K562 (cell line): ENCODE measurements at regions not wholly inside any gene's neighbourhood (a gene's known extent, or its start where the extent isn't known, plus 50 kb on each side); places are given as distances from the start of the nearest gene placed in this dataset.
A peak's percentile ranks its signal among the peaks of the same experiment; 100 is the strongest.

Experiments
- ATAC-seq: fragments of 200-7000 bp; cut with Tn5 transposase; 3 replicates; pipeline ENCODE4 v1.9.1; 2020; ENCODE audit warnings: moderate library complexity
- BruUV-seq: library from RNA; stranded (reverse); fragments of 400-500 nt; replicated peaks from 2 replicates; lab custom pipeline; 2021; lab: Mats Ljungman, UMichigan
- CTCF ChIA-PET: fragments of 300-600 bp; formaldehyde crosslinking; extraction: SDS; loops from one replicate; lab custom pipeline; 2021; ENCODE audit warnings: low intra/inter-chr PET ratio; lab: Yijun Ruan, JAX
- POLR2A ChIA-PET: fragments of 300-600, 350-650 bp; sonication (Branson Sonifier 250); formaldehyde crosslinking; extraction: SDS; loops from one replicate; lab custom pipeline; 2021; ENCODE audit warnings: antibody characterized with exemption, inconsistent platforms; lab: Yijun Ruan, JAX
- DNase-seq, 4 experiments: peaks; one replicate each; pipeline versions ENCODE4 v3.0.0 to v3.0.0-alpha.2; 2011 to 2018; ENCODE audit warnings: low spot score in 3 of 4, mixed read lengths in 3 of 4; ENCODE audit errors: extremely low read depth in 1 of 4
- FAIRE-seq: peaks from 2 replicates; lab custom pipeline; 2011; peaks lifted over from hg19 to GRCh38; lab: Jason Lieb, UNC
- H2AFZ ChIP-seq: 2 replicates; pipeline ENCODE4 v1.6.0; 2011; ENCODE audit warnings: low read depth, low read length, control low read depth, inconsistent platforms
- H3K27ac ChIP-seq: fragments of 200-600 bp; 3 replicates; pipeline ENCODE4 v1.8.0; 2011; ENCODE audit warnings: low read depth, mild to moderate bottlenecking, control low read depth, inconsistent platforms, low read length, moderate library complexity, mixed read lengths; ENCODE audit errors: extremely low read depth
- H3K27me3 ChIP-seq, 2 experiments: fragments of 300-600 bp in 1 of 2; 2 replicates in 1 of 2; 3 replicates in 1 of 2; pipeline versions ENCODE4 v1.6.0 to v1.8.0; 2011; ENCODE audit warnings: inconsistent platforms in 2 of 2, low read length in 2 of 2, mild to moderate bottlenecking in 1 of 2, mixed read lengths in 1 of 2, moderate library complexity in 1 of 2; ENCODE audit not compliant: control insufficient read depth in 2 of 2, insufficient read depth in 2 of 2
- H3K36me3 ChIP-seq: fragments of 300-600 bp; 3 replicates; pipeline ENCODE4 v1.8.0; 2011; ENCODE audit warnings: mild to moderate bottlenecking, low read length, inconsistent platforms; ENCODE audit not compliant: control insufficient read depth, insufficient read depth
- H3K4me1 ChIP-seq, 2 experiments: fragments of 200-600 bp in 1 of 2; replicated peaks in 1 of 2; 2 replicates in 1 of 2; 3 replicates in 1 of 2; pipeline versions ENCODE4 v1.5.1 to v1.8.0; 2011; ENCODE audit warnings: inconsistent platforms in 2 of 2, low read length in 2 of 2, mild to moderate bottlenecking in 1 of 2, mixed read lengths in 1 of 2, moderate library complexity in 1 of 2; ENCODE audit not compliant: control insufficient read depth in 2 of 2, insufficient read depth in 2 of 2
- H3K4me2 ChIP-seq: 2 replicates; pipeline ENCODE4 v1.6.1; 2011; ENCODE audit warnings: low read length, control low read depth, inconsistent platforms, mixed read lengths; ENCODE audit not compliant: insufficient read depth
- H3K4me3 ChIP-seq: fragments of 200-600 bp; sonication (generic), shearing (Covaris generic); 2 replicates; pipeline ENCODE4 v1.5.1; 2016; ENCODE audit warnings: control low read depth, inconsistent platforms
- H3K79me2 ChIP-seq: fragments of 200-600 bp; 3 replicates; pipeline ENCODE4 v1.8.0; 2011; ENCODE audit warnings: low read length, inconsistent platforms; ENCODE audit not compliant: control insufficient read depth, insufficient read depth
- H3K9ac ChIP-seq, 2 experiments: 2 replicates each; pipeline versions ENCODE4 v1.6.0 to v1.6.1; 2011; ENCODE audit warnings: low read depth in 2 of 2, low read length in 2 of 2, control low read depth in 1 of 2, inconsistent platforms in 1 of 2, mild to moderate bottlenecking in 1 of 2, mixed read lengths in 1 of 2; ENCODE audit not compliant: insufficient read depth in 1 of 2
- H3K9me1 ChIP-seq: one replicate; pipeline ENCODE4 v1.6.0; 2011; ENCODE audit warnings: inconsistent platforms, mild to moderate bottlenecking, low read length, moderate library complexity; ENCODE audit not compliant: control insufficient read depth, insufficient read depth
- H3K9me3 ChIP-seq: replicated peaks from 2 replicates; pipeline ENCODE4 v1.5.1; 2011; ENCODE audit warnings: low read depth, low read length, inconsistent platforms; ENCODE audit not compliant: control insufficient read depth, insufficient read depth
- H4K20me1 ChIP-seq: replicated peaks from 2 replicates; pipeline ENCODE4 v1.6.1; 2011; ENCODE audit warnings: low read length, inconsistent platforms, mixed read lengths; ENCODE audit not compliant: control insufficient read depth, insufficient read depth
- MECOM ChIP-seq: fragments of 250-450 bp; sonication (Bioruptor Pico); IDR thresholded peaks from 2 replicates; pipeline ENCODE4 v1.8.0; 2022; ENCODE audit warnings: inconsistent platforms
- MEIS2 ChIP-seq: fragments of 450-650 bp; IDR thresholded peaks from 2 replicates; pipeline ENCODE4 v1.6.1; 2014; ENCODE audit warnings: mild to moderate bottlenecking; ENCODE audit not compliant: partially characterized antibody
- ZFPM2 ChIP-seq: fragments of 250-450 bp; sonication (Bioruptor Pico); IDR thresholded peaks from 2 replicates; pipeline ENCODE4 v1.5.1; 2022; ENCODE audit warnings: mild to moderate bottlenecking
- WGBS: fragments of 100-300 bp; shearing (Covaris generic); methylation state at CpG from one replicate; pipeline ENCODE4 v1.1.6; 2016; ENCODE audit warnings: low coverage, mixed read lengths; ENCODE audit not compliant: insufficient coverage; ENCODE audit errors: missing lambda C conversion rate; 5-methylcytosine and 5-hydroxymethylcytosine counted together
- in situ Hi-C: fragments of 300-500 bp; cut with MboI; formaldehyde crosslinking; loops from 4 replicates; pipeline ENCODE4 v1.15.0; 2018; ENCODE audit warnings: inconsistent platforms, mixed read lengths
- intact Hi-C: fragments of 100-400 bp; cut with micrococcal nuclease; formaldehyde crosslinking; loops from 2 replicates; pipeline ENCODE4 v1.14.2; 2022

DNA sequence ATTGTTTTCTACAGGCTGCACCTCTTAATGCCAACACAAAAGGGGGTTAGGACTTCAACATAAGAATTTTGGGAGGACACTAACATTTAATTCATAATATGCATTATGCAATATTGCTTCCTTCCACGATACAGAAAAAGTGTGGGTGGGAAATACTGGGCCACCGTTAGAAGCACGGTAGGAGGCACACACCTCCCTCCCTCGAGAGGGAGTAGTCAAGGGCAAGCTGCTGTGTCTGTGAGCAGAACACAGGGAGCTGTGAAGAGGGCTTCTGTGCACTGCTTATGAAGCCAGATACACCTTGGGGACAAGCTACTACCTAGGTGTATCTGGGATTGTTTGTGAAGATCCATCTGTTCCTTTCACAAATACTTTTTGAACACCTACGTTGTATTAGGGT lies 109.3 kb upstream of the PLET1 start:
- in situ Hi-C loops: no loop called here
- DNase-seq (no peak), ATAC-seq (no peak), FAIRE-seq (no peak)
- no peak for TF ChIP-seq ZFPM2 (CRISPR knock-in tag)
- Histone ChIP-seq H3K9me3 (no peaks in the 10 kb centered on the region), H3K27ac (no peak overlapping the region), H2AFZ (no peak overlapping the region), H3K4me1 (no peaks in the 10 kb centered on the region), H3K4me3 (no peak overlapping the region), H3K4me2 (no peak overlapping the region), H3K27me3 (peaks cover 5 to 27% of the 10 kb centered on the region in 2 experiments; a peak in 4 of 5 replicates), H3K36me3 (no peaks in the 10 kb centered on the region), H3K9ac (no peak overlapping the region), H4K20me1 (no peaks in the 10 kb centered on the region; the same call in 1 of the 2 replicates), H3K9me1 (no peaks in the 10 kb centered on the region), H3K79me2 (no peaks in the 10 kb centered on the region)
- ChIA-PET CTCF (no interaction called here), POLR2A (interaction anchor here (0.7 kb wide), 1 partner anchor 13 kb away, joined by 3 read pairs; no protein-coding TSS in a partner anchor)
- no TSS peak for BruUV-seq
- intact Hi-C loops: no loop called here
- 0% methylated on average over 5 of the region's 5 CpGs for WGBS

- H3K9me3 ChIP-seq: no peaks in the 10 kb centered on the region
- H3K27me3 ChIP-seq: peaks cover 11 to 12% of the 10 kb centered on the region in 2 experiments; a peak in 3 of 5 replicates
- CTCF ChIA-PET: no interaction called here
- intact Hi-C loops: no loop called here
- no peak for FAIRE-seq
- H3K27ac ChIP-seq: no peak overlapping the region
- H3K79me2 ChIP-seq: no peaks in the 10 kb centered on the region
- no peak for ATAC-seq
- H3K4me1 ChIP-seq: no peaks in the 10 kb centered on the region
- no peak overlapping the region for H3K4me3 ChIP-seq
- no peak overlapping the region for H3K9ac ChIP-seq
- H3K36me3 ChIP-seq: no peaks in the 10 kb centered on the region
- H4K20me1 ChIP-seq: no peaks in the 10 kb centered on the region
- POLR2A ChIA-PET: interaction anchor here (0.6 to 0.7 kb wide), 2 partner anchors 10 to 1096 kb away, joined by 3 read pairs; no protein-coding TSS in a partner anchor
- DNase-seq: no peak
- H3K4me2 ChIP-seq: no peak overlapping the region
- H3K9me1 ChIP-seq: no peaks in the 10 kb centered on the region
- in situ Hi-C loops: no loop called here
- no peak overlapping the region for H2AFZ ChIP-seq
- WGBS: 1% methylated on average over 9 of the region's 9 CpGs
- no peak for TF ChIP-seq MECOM (CRISPR knock-in tag)
- peak; percentile 33 for TF ChIP-seq MEIS2
- BruUV-seq: no TSS peak
Measured at GRCh38 chr11:112374486-112375140, 114.0 kb upstream of the PLET1 start.
